ACC112 (cell line): ENCODE measurements at regions not wholly inside any gene's neighbourhood (a gene's known extent, or its start where the extent isn't known, plus 50 kb on each side); places are given as distances from the start of the nearest gene placed in this dataset.
"Not testable (repeated sequence)": the region's sequence is repeated elsewhere in the genome, so short reads cannot be mapped to it uniquely, and the experiment has no call there.

Experiments
- H2AFZ ChIP-seq: fragments of 200-600 bp; sonication (generic); one replicate; pipeline ENCODE4 v1.6.0; 2017; ENCODE audit warnings: antibody characterized with exemption, low read length; ENCODE audit not compliant: unreplicated experiment
- H3K27ac ChIP-seq: fragments of 200-600 bp; sonication (generic); 2 replicates; pipeline ENCODE4 v1.5.1; 2014; ENCODE audit warnings: low read depth, mild to moderate bottlenecking, antibody characterized with exemption, low read length, moderate library complexity
- H3K27me3 ChIP-seq: fragments of 200-600 bp; sonication (generic); 2 replicates; pipeline ENCODE4 v1.6.1; 2014; ENCODE audit warnings: mild to moderate bottlenecking, antibody characterized with exemption, low read length, moderate library complexity, mixed read lengths; ENCODE audit not compliant: insufficient read depth
- H3K36me3 ChIP-seq: fragments of 200-600 bp; sonication (generic); 2 replicates; pipeline ENCODE4 v1.6.1; 2016; ENCODE audit warnings: mild to moderate bottlenecking, antibody characterized with exemption, low read length, moderate library complexity, mixed read lengths; ENCODE audit not compliant: insufficient read depth
- H3K4me1 ChIP-seq: fragments of 200-600 bp; sonication (generic); one replicate; pipeline ENCODE4 v1.6.1; 2016; ENCODE audit warnings: low read length, mixed read lengths; ENCODE audit not compliant: insufficient read depth, unreplicated experiment, control insufficient read depth
- H3K4me3 ChIP-seq: fragments of 200-600 bp; sonication (generic); 2 replicates; pipeline ENCODE4 v1.5.1; 2014; ENCODE audit warnings: mild to moderate bottlenecking, low read depth, low read length
- H3K79me2 ChIP-seq: fragments of 200-600 bp; sonication (generic); one replicate; pipeline ENCODE4 v1.6.0; 2016; ENCODE audit warnings: low read length; ENCODE audit not compliant: control insufficient read depth, unreplicated experiment, insufficient read depth

DNA sequence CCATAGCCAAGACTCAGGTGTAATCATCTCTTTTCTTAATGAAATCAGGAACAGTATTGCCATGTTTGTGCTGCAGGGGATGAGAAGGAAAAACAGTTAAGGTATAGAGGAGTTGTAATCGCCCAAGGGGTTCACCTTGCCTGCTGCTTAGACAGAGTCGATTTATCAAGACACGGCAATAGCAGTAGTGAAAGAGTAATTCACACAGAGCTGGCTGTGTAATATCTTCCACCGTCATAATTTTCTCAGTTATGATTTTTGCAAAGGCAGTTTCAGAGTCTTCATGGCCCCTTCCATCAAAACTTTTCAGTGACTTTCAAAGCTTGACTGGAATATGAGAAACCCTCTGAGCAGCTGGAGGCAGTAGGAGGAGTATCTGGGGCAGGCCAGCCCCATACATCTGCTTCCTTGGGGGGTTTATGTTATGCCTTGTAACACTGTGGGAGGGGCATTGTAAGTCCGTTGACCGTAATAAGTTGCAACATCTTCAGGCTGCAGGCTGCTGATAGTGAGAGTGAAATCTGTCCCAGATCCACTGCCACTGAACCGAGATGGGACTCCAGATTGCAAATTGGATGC, 605.4 kb downstream of the RPIA start:
- H3K79me2 ChIP-seq, H3K4me1 ChIP-seq, H3K4me3 ChIP-seq, H3K27me3 ChIP-seq, H3K36me3 ChIP-seq, H2AFZ ChIP-seq, H3K27ac ChIP-seq: not testable (repeated sequence)

DNA sequence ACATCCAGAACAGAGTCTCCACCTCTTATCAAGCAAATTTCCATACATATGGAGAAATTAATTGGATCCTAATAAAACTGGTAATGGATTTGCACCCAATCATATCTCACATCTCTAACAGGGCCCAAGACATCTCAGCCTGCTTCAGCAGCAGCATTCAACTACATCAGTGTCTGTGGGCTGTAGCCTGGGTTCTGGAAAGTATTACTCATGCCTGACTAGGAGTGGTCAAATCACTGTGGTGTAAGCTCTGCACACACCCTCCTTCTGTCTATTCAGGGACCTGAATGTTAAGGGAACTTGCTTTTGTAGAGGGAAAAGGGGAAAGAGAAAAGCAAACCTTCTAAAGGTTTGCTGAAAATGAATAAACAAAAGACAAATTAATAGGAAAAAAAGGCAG, 607.7 kb downstream of the RPIA start:
- not testable (repeated sequence) for H3K27me3 ChIP-seq, H3K79me2 ChIP-seq, H3K4me1 ChIP-seq, H3K36me3 ChIP-seq, H3K27ac ChIP-seq, H2AFZ ChIP-seq, H3K4me3 ChIP-seq

DNA sequence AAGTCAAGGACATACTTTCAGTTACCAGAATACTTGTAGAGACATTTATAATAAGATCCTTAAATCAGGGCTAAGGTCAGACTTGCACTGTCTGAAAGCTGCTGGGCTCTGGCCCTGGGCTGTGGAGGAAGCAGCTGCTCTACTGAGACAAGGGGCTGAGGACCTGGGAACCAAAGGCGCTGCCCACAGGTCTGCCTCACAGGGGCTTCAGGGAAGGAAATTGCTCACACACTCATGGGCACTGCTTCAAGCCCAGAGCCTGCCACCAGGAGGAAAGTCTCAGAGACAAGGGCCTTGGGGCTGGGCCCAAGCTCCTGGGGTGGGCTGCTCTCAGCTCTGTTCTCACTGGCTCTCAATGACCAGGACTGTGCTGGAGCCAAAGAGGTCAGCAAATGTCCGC, 614.1 kb downstream of the RPIA start:
- not testable (repeated sequence) for H3K27ac ChIP-seq, H3K4me3 ChIP-seq, H3K4me1 ChIP-seq, H3K36me3 ChIP-seq, H2AFZ ChIP-seq, H3K27me3 ChIP-seq, H3K79me2 ChIP-seq

DNA sequence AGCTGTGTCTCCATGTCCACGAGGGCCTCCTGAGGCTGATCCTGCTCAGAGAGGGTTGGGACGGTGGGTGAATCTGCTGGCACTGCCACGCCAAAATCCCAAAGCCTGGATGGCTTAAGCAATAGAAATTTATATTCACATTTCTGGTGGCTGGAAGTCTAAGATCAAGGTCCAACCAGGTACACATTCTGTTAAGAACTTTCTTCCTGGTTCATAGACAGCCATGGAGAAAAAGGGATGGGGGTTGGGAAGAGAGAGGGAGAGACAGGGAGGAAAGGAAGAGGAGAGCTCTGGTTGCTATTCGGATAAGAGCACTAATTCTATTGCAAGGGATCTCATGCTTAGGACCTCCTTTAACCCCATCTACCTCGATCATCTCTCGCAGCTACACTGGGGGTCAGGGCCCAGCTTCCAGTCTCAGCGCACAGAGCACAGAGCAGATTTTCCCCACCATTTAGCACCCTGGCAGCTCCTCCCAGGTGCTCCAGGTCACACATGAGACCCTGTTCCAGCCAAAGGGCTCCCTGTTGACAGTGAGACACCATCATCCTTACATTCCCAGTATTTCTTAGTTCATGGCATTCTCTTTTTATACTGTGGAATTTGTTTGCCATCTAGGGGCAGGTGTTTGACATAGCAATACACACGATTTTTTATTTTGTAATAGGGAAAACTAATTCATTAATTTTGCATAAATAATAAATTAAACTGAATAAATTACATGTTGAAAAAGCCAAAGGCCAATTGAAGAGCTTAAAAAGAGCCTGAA, 615.6 kb downstream of the RPIA start:
- not testable (repeated sequence) for H3K27ac ChIP-seq, H3K4me1 ChIP-seq, H3K27me3 ChIP-seq, H3K36me3 ChIP-seq, H3K79me2 ChIP-seq, H2AFZ ChIP-seq, H3K4me3 ChIP-seq

DNA sequence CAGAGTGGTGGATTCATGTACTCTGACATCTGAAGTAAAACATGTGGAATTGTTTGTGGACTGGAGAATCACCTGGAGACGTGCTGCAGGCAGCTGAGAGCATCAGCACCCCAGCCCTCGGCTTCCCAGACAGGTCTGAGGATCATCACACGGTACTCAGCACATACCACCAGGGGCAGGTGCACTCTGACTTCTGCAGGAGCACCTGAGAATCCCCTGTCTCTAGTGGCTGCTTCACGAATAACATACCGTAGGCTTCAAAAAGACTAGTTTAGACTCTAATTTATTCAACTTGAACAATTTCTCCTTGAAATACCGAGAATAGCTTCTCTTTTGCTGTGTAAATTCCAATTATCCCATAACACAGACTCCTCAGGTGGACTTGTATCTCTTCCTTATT, 627.5 kb downstream of the RPIA start:
- H3K79me2 ChIP-seq, H3K27ac ChIP-seq, H3K4me3 ChIP-seq: not testable (repeated sequence)

GRCh38 chr2:89325894-89326293, 634.4 kb downstream of the RPIA start:
- not testable (repeated sequence) for H3K4me1 ChIP-seq, H3K79me2 ChIP-seq, H3K36me3 ChIP-seq, H2AFZ ChIP-seq, H3K27me3 ChIP-seq, H3K4me3 ChIP-seq, H3K27ac ChIP-seq

More for the DNA sequence above, 627.5 kb downstream of the RPIA start:
- H3K36me3 ChIP-seq, H3K27me3 ChIP-seq, H3K4me1 ChIP-seq, H2AFZ ChIP-seq: not testable (repeated sequence)

DNA sequence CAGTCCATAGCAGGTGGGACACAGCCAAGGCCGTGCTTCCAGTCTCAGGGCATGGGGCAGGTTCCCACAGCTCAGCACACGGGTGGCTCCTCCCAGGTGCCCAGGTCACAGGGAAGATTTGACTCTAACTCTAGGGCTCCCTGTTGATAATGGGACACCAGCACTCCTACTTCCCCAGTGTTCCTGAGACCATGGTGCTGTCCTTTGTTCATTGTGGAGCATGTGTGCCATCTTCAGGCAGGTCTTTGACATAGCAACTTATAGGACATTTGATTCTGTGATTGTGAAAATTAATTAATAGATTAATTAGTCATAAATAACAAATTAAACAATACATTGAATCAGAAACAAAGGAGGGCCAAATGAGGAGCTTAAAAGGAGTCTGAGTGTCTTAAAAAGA, 635.0 kb downstream of the RPIA start:
- not testable (repeated sequence) for H2AFZ ChIP-seq, H3K27me3 ChIP-seq, H3K79me2 ChIP-seq, H3K36me3 ChIP-seq, H3K4me3 ChIP-seq, H3K4me1 ChIP-seq, H3K27ac ChIP-seq

DNA sequence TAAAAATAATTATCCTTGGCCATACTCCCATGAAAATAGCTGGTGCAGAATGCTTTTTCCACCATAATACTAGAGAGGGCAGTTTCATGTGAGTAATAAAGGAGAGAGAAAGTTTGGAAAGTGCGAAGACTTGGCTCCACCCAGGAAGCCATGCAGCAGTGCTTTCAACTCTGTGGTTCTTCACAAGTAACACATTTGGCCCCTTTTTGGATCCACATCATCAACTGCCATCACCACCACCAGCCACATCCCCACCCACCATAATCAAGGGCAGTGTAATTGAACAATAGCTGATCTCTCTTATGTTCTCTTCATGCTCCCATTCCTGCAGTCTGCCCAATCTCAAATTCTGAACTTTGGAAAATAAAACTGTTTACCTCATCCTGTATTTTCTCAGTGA, 637.3 kb downstream of the RPIA start:
- H3K79me2 ChIP-seq, H3K27ac ChIP-seq, H3K27me3 ChIP-seq, H3K4me3 ChIP-seq, H2AFZ ChIP-seq, H3K4me1 ChIP-seq, H3K36me3 ChIP-seq: not testable (repeated sequence)
